NCI-H2227 (cell line): ENCODE measurements at regions not wholly inside any gene's neighbourhood (a gene's known extent, or its start where the extent isn't known, plus 50 kb on each side); places are given as distances from the start of the nearest gene placed in this dataset.

Experiments
- DNase-seq: peaks from one replicate; lab custom pipeline; 2025; ENCODE audit not compliant: unreplicated experiment; lab: John Stamatoyannopoulos, UW

DNA sequence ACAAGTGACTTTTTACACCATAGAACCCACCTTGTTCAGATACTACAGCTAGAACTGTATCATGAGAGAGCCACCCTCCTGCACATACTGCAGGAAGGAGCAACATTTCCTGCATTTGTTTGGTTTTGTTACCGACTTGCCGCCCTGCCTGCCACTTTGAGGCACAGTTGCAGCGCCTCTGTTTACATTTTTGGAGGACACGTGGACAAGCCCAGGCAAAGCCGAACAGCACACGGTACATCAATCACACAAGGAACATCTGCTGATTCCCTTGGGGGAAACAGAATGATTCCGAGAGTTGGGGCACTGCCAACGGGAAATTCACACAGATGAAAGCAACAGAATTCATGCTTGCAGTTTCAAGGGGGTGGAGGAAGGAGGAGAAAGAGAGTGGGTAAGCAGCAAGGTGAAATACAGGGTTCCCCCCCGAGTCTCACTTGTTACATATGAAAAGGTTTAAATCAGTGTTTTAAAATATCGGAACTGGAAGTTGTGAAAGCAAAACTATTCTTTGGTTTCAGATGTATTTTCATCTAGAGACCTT lies 110.7 kb downstream of the BTG1 start:
- DNase-seq: peak; percentile 19

DNA sequence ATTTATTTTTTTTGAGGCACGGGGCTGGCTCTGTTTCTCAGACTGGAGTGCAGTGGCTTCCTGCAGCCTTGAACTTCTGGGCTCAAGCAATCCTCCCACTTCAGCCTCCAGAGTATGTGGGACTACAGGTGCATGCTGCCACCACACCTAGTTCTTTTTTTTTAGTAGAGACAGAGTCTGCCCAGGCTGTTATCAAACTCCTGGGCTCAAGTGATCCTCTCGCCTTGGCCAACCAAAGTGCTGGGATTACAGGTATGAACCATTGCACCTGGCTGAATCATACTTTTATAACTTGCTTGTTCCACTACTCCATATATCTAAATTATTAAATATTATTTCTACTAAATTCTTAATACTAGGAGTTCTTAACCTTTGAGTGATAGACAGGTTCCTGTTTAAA lies 111.6 kb downstream of the BTG1 start:
- no peak for DNase-seq

DNA sequence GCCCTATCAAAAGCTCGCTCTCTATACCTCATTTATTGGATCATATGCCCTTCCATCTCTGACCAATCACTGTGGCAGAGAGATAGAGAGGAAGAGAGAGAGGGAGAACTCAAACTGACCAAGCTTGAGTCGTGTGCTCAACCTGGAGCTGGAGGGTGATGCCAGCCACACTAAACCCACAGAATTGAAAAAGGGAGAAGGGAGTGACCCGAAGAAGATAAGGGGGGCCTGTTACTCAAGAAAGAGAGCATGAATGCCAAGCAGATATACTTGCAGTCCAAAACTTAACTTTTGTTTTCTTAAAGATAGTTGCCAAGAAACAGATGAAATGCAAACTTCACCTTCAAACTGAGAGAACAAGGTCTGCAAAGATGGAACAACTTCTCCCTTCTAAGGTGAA lies 112.7 kb downstream of the BTG1 start:
- DNase-seq: no peak

DNA sequence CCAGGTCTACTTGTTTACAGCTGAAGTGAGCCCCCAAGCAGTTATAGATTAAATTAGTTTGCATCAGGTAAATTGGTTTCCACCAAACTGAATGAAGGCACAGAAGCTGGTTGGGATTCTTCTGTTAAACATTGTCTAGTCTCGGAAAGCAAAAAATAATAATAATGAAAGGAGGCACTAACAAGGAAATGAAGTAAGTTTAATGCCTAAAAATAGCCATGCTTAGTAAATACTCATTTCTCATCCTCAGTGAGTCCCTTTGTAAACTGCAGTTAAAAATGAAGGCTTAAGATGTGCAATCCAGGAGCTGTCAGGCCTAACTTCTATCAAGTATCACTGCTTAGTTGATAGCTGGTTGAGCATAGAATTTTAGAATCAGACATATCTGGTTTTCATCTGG lies 113.5 kb downstream of the BTG1 start:
- no peak for DNase-seq

DNA sequence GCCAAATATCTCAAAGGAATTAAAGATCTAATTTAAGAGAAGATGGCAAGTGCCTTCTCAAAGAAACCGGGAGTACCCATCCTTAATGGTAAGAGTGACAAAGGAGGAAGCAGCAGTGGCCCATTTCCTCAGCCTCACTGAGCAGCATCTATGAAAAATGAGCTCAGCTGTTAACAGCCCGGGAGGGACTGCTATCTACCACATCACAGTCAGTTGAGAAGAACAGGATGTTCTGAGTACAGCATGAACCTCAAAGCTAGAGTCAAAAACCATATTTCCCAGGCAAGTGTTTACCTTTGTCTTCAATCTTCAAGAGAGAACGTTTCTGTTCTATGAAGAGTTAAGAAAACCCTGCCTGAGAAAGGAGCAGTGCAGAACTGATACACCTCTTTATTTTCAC lies 115.0 kb downstream of the BTG1 start:
- no peak for DNase-seq

DNA sequence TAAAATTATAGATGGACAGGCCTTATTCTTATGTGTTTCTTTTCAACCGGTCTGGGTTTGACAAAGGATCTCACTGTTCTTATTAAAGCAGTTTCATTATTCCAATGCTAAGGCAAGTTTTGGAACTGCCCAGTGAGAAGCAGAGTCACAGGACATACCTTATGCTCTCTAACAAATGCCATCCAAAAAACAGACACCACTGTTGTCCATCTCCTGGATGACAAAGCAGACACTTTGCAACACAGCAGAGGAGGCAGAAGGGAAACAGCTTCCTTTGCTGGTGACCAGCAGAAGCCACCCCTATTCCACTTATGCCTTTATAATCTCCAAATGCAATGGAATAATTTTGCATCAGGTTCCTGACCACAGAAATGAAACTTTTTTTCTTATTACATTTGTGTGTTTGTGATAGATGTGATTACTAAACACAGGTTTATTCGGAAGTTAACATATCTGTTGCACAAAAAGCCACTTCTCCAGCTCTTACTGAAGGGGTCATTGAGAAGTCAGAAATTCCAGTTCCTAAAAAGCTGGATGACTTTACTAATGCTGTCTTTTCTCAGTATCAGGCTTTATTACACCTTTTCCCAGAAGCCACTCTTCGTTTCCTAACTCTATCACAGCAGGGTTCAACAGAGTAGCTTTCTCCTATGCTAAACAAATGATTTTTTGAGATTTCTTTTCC lies 115.6 kb downstream of the BTG1 start:
- no peak for DNase-seq

DNA sequence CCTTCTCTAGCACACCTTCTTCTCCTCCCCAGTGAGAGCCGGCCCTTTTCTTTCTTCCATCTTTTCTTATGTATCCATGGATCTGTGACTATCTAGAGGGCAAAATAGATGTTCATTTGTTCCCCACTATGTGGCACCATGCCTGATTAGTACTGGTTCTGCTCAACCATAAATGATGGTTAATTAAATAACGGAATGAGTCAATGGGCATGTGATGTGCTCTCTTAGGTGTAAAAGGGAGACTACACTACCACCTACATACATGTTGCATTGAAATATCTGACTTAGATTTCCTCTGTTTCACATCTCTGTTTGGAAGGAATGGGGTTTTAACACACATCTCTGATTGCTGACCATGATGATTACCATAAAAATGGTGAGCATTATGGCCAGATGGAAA lies 116.5 kb downstream of the BTG1 start:
- DNase-seq: no peak

DNA sequence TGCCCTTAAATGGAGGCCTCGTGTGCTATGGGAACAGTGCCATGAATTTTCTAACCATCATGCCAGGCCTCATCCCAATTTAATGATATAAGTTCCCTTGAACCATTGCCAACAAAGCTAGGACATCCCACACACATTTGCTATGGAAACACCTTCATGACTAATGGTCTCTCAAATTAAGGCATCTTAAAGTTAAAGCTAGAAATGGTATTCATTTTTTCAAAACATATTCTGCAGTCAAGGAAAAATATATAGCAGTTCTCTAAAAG lies 117.3 kb downstream of the BTG1 start:
- no peak for DNase-seq

DNA sequence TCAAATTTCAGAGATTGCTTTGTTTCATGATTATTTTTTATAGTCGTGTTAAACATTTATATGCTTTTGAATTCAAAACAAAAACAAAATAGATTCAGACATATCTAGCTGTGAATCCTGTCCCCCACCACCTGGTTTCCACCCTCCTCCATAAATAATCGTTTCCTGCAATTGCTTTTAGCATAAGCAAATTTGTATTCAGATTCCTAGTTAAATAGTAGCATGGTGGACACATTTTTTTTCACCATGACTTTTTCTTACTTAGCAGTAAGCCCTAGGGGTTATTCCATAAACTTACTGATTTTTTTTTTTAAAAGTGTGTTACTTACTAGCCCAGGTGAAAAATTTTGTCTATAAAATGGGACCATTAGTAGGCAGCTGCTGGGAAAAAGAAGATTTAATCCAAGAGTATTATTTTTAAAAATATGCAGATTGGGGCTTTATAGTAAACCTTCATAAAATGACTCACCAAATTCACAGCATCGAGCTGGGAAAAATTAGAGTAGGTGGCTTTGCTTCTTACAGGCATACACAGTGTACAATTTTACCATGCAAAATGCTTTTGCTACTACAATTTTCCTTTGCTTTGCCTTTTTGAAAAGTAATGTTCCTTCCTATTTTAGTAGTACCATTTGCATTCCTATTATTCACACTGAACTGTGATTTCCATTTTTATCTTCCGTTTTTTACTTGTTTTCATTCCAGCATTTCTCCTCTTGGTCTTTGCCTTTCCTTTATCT lies 117.8 kb downstream of the BTG1 start:
- DNase-seq: no peak

DNA sequence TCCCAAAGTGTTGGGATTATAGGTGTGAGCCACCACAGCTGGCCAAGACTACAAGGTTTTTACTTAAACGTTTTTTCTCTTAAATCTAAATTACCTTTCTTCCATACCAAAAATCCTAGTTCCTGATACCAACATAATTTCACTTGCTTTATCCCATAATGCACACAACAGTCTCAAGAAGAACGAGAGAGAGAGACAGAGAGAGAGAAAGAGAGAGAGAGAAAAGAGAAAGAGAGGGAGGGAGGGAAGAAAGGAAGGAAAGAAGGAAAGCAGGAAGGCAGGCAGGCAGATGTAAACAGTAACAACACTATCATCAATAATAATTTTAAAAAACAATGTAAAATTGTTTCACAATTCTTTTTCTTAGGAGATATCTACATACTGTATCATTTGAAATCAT lies 118.4 kb downstream of the BTG1 start:
- DNase-seq: no peak

DNA sequence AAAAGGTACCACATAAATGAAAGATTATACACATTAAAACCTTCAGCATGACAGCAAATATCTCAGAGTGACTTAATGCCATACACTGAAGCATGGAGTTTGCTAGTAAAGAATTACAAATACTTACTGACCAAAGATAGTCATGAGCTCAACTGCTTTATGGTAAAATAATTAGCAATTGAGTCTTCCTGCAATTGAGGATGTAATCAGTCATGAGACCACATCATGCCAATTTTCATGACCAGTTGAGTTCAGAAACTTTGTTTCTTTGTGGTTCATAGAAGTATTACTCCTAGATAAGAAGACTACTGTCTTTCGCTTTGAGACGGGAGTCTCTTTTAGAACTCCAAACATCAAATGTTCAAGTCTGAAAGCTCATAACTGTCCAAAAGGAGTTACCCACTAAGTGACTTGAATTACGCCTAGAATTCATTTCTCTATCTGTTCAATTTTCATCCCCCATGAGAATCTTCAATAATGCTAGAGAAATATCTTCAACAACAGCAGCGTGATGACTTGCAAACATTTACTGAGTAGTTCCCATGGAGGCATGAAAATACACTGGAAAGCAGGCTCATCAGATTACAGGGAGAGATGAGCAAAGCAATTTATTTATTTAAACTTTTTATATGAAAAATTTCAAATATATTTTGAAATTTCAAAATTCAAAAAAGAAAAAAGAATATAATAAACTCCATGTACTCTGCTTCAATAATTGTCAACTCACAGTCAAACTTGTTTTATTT lies 120.0 kb downstream of the BTG1 start:
- no peak for DNase-seq

DNA sequence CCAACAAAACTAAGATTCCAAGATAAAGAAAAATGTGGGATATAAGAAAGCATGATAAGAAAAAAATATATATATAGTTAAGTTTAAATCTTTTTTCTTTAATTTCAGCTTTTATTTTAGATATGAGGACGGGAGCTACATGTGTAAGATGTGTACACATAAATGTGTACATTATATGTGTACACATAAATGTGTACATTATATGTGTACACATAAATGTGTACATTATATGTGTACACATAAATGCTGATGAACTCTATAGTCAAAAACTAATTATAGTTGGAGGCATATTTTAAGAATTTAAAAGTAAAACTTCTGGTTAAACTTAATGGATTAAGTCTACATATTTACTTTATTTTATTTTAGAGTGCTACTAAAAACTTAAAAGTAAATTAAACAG lies 123.6 kb downstream of the BTG1 start:
- DNase-seq: no peak

DNA sequence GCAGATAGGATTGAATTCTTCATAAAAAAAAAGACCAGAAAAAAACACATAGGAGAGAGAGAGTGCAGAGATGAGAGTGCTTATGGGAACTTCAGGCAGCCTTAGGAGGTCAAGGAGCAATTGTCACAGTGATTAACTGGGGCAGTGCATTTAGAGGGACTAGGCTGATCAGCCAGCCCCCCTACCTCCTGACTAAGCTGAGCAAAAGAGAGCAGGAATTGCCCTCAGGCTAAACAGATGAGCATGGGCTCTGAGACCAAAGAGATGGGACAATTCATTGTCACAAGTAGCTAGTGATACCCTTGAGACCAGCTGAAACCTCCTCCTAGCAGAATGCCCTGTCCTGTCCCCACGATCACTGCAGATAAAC lies 124.0 kb downstream of the BTG1 start:
- peak; percentile 52 for DNase-seq

DNA sequence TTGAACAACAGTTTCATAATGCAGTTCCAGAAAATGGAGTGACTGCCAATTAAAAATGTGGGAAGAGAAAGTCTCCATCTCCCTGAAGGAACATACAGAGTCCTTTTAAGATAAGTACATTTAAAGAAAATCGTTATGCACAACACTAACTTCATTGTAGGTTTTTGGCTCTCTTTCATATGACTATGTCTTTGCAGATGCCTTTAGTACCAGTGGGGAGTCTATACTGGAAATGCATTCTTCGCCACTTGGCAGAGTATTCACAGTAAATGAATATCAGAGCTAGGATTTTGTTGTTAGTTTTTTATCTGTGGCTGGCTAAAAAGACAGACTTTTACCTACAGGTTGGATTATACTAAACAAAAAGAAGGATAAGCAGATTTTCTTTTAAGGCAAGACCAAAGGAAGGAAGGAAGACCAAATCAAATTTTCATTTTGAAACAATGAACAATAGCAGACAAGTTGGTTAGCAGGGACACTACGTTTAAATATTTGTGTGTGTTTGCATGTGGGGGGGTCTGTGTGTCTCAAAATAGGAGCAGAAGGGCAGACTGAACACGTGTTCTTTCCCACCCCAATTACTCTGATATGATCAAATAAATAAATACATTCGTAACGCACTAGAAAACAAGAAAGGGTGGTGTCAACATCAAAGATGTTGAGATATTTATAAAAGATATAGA lies 124.5 kb downstream of the BTG1 start:
- DNase-seq: no peak

DNA sequence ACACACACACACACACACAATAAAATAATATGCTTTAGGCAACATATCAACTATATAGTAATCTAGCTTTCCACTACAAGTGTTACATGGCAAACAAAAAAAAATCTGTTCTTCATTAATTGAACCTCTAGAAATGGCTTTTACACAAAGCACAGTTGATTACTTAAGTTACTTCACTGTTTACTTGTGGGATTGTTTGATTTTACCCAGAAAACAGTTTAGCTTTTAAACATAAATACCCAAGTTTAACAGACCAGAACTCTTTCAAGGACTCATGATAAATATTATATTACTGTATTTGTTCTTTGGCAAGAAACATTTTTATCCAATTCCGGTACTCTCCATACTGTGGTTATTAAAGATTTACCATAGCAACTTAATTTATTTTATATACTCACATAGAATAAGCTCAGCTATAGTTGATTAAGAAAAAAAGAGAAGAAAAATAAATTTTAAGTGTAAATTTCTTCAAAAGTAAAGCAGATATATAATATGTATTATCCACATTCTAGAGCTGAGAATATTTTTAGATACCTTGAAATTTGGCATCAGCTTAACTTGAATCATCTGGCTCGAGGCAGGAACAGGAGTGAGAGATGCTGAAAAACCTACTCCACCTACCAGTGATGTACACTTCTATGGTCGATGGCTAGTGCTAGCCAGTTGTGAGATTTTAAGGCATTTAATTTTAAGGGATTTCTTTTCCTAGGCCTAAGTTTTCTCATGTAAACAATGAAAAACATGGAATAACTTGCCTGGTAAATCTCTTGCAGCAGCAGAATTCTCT lies 126.0 kb downstream of the BTG1 start:
- DNase-seq: no peak

DNA sequence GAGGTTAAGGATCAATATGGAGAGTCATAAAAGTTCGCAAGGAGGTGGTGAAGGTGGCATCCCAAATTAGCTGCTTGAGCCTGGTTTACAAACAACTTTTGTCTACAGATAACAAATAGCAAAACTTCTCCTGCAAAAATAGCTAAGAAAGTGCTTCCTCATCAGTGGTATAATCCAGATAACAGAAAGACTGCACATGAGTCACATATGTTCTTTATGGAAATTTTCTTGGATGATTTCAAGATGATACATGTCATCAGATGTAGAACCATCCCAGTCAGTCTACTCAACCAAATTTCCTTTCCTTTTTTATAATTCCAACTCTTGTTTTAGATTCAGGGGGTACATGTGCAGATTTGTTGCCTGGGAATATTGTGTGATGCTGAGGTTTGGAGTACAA lies 133.0 kb downstream of the BTG1 start:
- no peak for DNase-seq

DNA sequence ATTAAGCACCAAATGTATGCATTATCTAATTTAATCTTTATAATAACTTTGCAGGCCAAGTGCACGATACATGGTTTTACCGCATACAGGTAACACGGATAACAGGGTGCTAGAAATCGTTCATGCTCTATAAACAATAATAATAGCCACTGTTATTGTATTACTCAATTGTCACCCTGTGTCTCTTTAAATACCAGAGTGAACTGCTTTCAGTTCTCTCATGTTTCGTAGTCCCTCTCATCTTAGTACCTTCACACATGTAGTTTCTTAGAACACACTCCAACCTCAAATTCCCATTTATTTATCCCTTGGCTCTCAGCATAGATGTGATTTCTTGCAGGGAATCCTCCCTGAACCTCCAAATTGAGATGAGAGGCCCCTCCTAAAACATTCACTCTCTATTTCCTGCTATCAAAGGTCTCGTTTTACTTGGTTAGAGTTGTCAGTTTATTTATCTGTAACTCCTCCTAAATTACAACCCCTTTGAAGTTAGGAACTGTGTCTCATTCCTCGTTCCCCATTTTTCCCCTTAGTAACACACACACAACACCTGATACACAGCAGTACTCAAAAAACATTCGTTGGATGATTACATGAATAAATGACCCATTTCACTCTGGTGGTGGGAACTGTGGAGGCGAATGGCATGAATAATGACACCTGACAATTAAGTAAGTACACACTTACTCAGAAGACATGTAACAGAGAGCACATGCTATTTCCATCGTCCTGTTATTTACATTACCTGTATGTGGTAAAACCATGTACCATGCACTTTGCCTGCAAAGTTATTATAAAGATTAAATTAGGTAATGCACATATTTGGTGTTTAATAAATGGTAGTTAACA lies 134.6 kb downstream of the BTG1 start:
- no peak for DNase-seq

DNA sequence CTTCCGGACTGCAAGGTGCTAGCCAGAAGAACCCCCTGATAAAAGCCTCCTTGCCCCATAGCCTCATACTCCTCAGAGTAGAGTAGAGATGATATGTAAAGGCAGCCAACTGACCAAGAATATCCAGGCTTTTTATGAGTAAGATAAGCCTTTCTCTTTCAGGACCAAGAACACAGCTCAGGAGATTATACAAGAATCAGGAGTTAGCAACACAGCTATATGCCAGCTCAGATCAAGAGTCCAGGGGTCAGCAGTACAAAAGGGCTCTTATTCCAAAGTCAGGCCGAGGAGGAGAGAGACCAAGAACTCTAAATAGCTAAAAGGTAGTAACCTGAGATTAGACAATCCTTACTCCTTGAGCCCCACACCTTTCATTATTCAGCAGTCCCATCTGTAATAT lies 135.3 kb downstream of the BTG1 start:
- no peak for DNase-seq

DNA sequence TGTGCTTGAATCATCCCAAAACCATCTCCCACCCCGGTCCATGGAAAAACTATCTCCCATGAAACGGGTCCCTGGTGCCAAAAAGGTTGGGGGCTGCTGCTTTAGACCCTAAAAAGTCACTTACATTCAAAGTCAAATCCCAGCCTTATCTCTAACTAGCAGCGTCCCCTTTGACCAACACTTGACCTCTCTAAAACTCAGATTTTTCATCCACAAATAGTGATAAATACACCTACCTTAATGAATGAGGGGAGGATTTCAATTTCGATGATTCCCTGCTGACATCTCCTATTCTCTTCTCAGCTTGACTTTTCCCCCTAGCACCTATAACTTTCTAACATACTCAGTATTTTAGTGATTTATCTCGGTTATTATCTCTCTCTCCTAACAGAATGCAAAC lies 137.3 kb downstream of the BTG1 start:
- DNase-seq: no peak

DNA sequence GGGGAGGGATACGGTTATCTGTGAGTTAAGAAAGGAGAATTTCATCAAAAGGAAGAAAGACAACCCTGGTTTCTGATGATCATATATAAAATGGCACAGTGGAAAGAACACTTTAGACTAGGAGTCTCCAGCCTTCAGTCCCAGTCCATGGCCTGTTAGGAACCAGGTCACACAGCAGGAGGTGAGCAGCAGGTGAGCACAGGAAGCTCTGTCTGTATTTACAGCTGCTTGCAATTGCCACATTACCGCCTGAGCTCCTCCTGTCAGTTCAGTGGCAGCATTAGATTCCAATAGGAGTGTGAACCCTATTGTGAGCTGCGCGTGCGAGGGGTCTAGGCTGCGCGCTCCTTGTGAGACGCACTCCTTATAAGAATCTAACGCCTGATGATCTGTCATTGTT lies 137.9 kb downstream of the BTG1 start:
- no peak for DNase-seq
